ENCODE measurements at regions not wholly inside any gene's neighbourhood (a gene's known extent, or its start where the extent isn't known, plus 50 kb on each side); places are given as distances from the start of the nearest gene placed in this dataset.
"Not testable (repeated sequence)": the region's sequence is repeated elsewhere in the genome, so short reads cannot be mapped to it uniquely, and the experiment has no call there.

- TF ChIP-seq POLR2A, CTCF (IDR thresholded peaks at IDR 0.05): not testable (repeated sequence)
These were observed 225.4 kb downstream of the ANKRD30B start for GRCh38 chr18:14973421-14973820.

All from Peyer's patch (tissue), 4 donors.